ENCODE measurements at regions not wholly inside any gene's neighbourhood (a gene's known extent, or its start where the extent isn't known, plus 50 kb on each side); places are given as distances from the start of the nearest gene placed in this dataset.

DNA sequence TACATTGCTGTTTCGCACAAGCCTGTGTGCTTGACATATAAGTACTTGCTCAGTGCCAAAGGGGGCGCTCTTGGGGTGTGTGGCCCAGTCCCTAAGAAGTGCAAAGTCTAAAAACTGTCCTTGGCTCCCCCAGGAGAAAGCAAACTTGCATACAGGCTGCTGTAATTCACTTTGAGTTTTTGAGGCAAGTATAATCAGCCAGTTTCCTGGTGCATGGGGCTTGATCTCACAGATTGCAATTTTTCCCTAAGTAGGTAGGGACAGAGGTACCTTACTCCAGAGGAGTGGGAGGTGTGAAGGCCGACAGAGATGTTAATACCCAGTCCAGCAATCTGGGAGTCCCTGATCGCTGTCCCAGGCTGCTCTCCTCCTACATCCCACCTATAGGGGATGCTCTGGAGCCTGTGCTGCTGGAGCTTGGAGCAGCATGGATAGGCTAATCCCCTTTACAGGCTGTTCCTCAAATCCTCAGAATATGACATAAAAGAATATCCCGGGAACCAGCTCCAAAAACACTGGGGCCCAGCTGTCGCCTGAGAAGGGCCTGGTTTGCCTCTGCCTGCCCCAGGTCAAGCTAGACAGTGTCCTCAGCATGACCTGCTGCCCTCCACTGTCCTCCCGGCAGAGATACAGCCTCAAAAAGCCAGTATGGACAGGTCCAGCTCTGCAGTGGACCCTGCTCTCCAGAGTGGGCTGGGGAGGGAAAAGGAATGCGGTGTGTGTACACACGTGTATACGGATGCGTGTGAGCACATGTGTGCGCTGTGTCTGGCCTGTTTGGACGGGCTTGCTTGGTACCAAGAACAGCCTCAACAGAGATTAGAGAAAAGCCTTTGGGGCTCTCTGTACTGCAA, 136.5 kb upstream of the HAAO start:
- no peak for DNase-seq

DNA sequence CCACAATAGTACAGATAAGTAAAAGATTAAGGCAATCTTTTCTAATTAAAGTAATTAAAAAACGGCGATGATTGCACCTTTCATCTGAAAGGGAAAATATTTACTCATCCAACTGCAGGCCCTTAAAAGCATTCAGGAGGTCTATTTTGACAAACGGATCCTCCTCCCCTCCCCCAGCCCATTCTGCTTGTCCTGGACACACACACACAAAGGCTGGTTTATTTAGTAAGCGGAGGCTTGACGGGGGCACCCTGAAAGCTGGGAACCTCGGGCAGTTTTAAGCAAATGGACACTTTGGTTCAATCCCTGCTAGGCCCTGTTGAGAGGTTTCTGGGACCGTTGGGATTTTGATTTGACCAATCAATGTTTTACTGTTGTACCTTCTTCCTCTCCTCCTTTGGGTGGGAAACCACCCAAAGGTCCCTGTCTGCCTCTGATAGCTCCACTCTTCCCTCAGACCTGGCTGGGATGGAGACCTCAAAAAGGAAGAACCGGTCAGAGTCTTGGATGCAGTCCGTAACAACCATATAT, 135.8 kb upstream of the HAAO start:
- no peak for DNase-seq

DNA sequence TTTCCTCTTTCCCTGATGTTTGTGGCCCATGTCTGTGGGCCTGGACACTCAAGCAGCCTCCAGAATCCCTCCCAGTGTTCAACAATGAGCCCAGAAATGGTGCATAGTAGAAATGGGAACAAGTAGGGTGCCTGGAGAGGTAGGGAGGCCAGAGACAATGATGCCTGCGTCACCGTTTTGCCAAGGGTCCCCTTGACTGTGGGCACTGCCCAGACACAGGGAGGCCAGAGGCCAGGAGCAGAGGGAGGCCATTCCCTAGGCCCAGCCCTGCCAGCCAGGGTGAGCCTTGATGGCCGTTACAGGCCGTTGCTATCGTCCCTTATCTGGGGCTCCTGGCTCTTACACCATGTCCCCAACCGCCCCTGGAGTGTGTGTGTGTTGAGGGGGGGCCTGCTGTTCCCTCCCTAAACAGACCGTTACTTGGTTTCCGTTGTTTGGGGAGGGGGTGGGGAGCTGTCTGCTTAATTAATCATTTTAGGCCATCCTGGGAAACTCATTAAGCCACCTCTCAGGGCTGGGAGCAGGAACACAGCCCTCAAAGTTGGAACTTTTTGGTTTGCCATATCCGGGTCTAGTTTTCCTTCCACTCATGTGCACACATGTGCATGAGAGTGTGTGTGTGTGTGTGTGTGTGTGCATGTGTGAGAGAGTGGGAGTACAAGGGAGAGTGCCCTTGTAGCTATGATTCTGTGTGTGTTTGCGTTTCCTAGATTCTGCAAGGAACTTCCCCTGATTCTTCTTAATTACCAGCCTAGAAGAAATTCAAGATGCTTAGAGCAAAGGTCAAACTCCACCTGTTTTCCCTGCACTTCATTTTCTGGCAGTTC, 135.2 kb upstream of the HAAO start:
- no peak for DNase-seq

DNA sequence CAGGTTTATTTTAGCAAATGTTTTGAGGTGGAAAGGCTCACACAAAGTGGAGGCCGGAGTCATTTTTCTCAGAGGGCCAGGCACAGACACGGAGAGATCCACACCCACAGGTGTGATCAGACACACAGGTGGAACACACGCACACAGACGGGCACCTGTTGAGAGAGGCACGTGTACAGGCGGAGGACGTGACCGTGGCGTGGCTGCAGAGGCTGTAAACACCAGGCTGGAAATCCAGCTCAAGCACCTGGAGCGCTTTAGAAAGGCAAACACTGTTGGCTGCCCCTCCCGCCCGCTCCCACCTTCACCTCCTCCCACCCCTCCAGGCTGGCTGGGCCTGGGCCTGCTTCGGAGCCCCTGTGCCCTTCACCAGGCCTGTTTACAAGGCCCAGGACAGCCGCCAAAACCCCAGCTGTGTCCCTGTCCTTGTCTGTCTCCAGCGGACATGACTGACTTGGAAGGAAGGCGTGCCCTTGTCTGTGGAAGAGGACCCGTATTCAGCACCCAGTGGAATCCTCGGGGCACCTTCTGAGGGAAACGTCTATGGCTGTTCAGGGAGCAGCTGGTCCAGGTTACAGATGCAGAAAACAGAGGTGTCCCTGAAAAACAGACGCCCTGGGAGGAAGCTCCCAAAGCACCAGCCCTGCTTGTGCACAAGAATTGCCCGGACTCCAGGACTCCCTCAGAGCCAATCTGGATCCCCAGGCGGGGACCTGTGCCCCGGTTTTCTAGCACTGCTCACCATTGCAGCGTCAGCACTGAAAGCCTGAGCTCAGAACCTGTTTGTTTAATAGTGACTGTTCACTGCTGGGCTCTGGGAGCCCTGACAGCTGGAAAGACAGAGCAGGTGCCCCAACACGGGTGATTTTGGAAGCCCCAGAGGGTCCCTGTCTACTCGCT, 134.3 kb upstream of the HAAO start:
- DNase-seq, result no peak

DNA sequence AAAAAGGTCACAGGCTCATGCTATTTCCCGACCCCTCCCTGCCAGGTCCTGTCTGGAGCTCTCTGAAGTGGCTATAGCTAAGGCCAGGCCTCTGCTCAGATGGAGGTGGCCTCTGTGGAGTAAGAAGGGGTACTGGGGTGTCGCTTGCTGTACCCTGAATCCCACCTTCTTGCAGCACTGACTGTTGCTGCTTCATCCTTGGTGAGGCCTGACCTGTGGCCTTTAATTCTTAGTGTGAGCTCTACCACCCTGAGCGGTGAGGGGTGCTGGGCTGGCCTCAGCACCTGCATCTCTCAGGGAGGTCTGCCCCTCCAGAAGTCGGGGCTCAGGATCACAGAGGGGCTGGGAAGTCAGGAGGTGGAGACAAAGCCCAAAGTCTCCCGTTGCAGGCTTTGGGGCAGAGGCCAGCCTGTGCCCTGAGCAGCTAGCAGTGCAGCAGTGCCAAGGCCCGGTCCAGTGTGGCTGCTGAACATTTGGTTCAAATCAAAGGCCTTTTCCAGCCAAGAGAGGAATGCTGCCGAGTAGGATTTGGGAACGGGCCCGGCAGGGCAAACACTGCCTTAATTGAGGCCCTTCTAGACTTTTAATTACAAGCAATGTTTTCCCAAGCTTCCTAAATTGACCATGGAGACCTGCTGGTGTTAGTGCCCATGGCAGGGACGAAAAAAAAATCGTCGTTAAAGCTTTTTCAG, 133.5 kb upstream of the HAAO start:
- no peak for DNase-seq

DNA sequence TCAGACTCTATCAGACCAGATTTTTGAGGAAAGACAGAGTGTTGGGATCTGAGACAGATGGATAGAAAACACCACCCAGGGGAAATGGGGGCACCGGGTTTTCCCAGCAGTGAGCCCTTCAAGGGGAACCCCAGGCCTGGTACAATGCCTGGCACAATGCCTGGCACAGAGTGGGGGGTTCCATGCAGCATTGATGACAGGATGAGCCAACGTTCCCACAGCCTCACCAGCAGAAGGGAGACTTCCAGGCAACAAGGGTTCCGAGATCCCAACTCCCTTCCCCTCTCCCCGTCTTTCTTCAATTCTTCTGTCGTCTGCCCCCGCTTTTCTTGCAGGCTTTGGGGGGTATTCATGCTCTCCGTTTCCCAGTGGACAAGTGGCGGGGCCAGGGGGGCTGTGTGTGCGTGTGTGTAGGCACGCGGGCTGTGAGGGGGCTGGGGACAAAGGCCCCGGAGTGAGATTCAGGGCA, 132.1 kb upstream of the HAAO start:
- no peak for DNase-seq

DNA sequence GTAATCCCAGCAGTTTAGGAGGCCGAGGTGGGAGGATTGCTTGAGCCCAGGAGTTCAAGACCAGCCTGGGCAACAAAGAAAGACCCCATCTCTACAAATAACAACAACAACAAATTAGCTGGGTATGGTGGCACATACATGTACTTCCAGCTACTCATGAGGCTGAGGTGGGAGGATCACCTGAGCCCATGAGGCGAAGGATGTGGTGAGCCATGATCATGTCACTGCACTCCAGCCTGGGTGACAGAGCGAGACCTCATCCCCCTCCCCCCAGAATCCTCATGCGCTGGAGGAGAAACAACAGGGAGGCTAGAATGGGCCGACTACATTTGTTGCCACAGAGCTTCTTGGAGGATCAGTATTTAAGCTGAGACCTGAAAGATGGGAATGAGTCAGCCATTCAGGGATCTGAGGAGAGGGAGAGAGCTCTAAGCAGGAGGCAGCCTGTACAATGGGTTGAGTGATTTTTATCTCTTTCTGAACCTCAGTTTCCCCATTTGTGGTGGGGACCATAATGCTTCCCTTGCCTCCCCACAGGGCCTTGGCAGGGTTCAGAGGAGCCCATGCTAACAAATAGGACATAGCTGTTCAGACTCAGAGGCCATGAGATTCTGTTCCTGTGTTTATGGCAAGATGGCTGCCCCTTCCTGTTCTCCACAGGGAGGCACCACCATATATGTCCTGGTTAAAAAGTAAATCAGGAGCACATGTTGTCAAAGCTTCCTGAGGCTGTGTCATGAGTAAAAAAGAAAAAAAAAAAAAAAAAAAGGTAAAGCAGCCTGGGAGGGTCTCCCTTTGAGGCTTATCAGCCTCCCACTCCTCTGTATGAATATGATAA, 131.4 kb upstream of the HAAO start:
- no peak for DNase-seq

DNA sequence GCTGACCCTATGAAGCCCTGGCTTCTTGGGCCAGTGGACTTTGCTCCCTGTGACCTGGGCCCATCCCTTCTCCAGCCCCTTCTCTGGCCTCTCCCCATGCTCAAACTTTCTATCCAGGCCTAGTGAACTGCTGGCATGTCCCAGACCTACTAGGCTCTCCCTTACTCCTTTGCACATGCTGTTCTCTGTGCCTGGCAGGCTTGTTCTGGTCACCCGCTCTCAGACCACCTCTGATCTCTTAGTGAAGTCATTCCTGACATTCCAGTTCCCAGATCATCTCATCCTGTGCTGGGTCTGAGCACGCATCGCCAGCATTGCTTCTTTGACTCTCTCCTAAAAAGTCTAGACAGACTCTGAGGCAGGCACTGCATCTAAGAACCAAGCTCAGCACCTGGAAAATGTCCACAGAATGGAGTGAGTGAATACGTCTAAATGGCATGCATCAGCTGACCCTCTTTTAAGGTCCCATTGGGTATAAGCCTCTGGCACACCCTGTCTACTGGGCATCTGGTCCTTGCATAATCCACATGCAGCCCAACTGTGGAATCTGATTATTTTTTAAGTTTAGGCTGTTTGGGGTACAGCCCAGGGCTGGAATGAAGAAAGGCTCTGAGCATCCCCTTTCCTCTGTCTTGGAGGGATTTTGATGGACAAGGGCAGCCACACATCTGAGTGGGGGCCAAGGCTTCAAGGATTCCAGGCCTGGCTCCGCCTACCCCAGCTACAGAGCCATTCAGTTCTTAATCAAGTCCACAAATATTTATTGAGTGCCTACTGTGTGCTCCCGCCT, 130.6 kb upstream of the HAAO start:
- DNase-seq, result no peak

DNA sequence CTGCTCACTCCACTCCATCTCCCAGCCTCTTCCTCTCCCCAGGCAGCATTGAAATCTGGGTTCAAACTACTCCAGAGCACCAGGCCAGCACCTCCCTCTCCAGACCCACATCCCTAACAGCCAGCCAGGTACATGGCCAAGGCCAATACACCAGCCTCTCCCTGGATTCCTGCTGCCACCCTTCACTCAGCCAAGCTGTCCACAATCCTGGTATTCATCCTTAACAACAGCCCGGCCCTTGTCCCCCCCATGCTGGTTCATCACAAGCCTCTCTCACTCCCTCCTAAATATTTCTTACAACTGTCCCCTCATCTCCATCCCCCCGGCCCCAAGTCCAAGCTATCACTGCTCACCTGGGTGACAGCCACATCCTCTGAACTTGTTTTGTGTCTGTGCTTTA, 129.9 kb upstream of the HAAO start:
- DNase-seq, result no peak

DNA sequence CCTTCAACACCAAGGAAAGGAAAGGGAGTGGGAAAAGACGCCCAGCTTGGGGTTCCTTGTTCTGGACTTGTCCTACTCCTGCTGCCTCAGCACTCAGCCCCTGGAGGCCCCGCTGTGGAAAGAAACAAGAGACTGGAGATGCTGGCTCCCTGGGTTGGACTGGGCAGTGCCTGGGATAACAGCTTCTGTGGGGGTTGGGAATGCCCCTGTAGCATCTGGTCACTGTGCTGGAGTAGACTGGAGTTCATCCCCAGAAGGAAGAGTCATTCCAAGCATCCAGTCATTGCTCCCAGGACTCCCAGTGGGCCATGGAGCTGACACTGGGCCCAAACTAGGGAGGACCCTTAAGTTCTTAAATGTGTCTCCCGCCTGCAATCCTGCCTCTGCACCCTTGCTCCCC, 129.3 kb upstream of the HAAO start:
- no peak for DNase-seq

DNA sequence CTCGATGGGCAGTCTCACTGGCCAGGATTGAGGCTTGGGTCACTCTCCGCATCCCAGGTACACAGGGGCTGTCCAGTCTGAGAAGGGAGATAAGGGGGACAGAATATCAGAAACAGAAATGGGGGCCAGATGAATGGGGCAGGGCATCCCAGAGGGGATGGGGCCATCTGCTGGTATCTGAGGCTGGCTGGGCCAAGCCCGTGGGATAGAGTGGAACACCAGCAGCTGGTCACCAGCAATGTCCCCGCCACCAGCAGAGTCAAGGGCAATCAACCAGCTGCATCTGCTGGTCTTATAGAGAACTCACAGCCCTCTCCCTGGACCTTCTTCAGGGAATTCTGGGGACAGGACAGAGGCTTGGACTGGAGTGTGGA, 128.8 kb upstream of the HAAO start:
- no peak for DNase-seq

DNA sequence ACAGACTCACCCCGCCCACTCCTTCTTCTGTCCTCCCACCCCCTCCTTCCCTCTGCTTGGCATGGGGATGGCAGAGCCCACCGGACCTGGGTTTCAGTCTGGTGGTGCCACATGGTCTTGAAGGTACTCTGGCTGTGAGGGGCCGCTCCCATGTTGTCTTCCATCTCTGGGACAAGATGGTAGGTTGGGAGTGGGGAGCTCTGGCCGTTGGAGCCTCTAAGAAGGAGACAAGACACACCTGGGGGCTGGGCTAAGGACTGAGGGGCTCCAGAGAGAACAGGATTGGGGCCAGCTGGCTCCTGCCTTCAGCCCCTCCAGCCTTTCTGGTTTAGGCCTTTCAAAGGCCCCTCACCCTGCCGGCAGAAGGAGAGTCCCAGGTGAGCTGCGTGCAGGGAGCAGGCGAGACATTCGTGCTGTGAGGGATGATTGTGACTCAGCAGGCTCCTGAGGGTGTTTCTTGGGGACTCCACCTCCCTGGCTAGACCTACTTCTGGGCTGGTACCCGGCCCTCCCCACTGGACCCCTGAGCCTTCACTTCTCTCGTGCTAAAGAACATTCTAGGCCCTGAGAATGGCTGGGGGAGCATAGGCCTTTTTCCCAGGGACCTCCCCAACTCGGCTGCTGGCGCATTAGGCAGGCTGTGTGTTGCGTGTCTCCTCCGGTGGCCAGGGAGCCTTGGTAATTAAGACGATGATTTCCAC, 128.2 kb upstream of the HAAO start:
- no peak for DNase-seq

DNA sequence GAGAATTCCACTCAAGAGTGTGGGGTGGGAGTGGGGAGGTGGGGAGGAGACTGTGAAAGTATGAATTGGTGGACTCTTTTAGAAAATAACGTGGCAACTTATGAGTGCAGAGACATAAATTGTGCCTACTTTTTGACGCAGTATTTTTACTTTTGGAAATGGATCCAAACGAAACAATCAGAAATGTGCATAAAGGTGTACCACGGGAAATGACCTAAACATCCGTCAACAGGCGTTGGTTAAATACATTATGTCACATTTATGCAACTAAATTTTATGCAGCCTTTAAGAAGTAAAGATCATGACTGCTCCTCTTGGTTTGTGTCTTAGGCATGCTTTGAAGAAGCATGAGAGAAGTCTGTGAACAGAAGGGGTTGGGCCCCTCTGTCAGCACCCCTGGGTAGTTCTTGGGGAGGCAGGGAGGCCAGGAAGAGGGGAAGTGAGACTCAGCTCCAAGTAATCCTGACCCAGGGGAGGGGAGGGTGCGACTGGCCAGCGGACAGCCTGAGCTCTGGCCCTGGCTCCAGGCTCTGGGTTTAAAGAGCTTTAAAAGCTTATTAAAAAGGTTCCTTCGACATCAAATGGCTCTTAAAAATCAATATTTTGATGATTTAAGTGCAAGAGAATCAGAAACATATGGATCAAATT, 126.4 kb upstream of the HAAO start:
- DNase-seq, result no peak

DNA sequence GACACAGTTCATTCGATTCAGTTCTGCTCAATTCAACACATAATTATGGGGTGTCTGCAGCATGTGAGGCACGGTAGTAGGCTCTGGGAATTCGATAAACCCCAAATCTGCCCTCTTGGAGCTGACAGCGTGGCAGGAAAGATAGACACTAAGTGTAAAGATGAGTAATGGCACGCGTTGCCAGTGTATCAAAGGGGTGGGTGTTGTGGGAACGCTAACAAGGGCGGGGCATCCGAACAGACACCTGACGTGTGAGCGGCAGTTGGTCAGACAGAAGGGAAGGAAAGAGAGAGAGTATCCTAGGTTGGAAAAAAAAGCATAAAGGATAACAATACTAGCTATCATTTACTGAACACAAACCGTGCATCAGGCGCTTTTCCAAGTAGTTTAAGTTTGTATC, 125.7 kb upstream of the HAAO start:
- DNase-seq, result no peak

DNA sequence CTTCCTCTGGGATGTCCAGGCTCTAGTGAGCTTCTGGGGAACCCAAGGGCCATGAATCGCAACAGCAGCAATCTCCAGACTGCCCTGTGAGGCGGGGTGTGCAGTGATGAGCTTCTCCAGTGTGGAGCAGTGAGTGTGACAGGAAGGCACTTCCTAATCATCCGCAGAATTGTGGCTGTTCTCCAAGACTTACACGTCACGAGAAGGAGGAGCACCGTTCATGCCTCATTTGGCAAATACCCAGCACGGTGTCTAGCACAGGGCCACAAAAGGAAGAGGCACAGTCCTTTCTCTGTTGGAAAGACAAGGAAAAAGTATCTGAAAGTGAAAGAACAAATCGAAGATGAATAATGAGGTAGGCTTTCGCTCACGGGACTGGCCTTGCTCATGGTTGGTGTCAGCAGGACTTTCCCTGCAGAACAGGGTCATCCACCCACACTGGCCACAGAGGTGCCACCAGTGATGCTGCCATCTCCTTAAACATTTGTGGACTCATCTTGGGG, 125.1 kb upstream of the HAAO start:
- DNase-seq, result no peak

DNA sequence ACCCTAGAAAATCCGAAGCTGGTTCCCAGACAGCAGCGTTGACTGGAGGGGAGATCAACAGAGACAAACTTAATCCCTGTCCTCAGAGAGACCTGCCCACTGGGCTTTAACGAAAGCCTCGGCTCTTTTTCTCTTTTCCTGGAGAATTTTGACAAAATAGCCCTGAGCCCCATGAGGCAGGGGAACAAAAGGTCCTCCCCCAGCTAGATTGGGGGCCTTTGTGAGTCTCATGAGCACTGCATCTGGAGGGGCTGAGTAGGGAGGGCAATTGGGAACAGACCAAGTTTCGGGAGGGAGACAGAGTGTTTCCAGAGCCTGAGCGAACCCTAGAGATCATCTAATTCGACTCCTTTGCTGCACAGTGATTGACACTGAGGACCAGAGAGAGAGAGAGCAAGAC, 123.9 kb upstream of the HAAO start:
- DNase-seq, result no peak

DNA sequence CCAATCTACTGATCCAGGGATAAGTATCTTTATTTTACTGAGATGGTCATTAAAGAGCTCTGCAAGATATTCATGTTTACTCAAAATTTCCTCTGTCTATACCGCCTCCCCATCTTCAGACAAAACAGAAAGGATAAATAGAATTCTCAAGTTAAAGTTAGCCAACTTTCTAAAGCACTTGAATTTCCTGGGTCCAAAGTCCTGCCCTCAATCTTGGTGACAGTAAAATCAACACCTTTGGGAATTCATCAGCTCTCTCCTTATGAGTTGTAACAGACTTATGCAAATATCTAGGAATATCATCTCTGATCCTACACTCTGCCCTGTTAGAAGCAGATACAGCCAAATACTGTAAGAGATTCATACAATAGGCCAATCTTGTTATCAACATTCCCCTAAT, 122.5 kb upstream of the HAAO start:
- DNase-seq, result no peak

DNA sequence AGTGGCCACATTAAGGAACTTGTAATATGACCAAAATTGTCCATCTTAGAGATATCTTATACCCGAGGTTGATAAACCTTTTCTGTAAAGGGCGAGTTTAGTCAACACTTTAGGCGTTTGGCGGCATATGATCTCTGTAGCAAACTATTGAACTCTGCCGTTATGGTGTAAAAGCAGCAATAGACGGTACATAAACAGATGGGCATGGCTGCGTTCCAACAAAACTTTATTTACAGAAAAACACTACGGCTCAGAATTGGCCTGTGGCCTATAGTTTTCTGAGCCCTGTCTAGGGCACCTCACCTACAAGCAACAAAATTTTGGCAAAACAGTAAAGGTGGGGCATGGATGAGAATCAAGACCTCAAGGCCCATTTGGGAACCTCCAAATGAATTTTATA, 121.9 kb upstream of the HAAO start:
- no peak for DNase-seq

DNA sequence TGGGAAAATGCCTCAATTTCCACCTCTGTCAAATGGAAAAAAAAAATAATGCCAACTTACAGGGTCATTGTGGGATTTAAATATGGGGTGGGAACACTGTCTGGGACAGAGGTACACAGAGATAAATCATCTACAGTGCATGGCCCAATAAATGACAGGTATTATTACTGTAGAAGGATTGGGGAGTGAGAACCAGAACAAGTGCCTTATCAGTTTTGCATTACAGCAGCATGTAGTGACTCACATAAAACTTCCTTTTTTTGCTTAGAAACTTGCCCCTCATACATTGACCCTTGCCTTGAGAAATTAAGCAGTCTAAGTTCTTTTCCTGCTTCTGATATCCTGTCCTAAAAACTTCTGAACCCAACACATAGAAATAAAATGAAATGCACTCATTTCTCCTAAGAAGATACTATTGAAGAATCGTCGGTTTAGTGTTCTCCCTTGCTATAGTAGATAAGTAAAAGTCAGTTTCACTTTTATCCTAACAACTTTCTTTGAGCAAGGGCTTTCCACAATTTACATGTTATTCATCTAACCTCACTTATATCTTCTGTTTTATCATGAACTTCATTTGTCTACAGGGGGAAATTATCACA, 121.0 kb upstream of the HAAO start:
- no peak for DNase-seq
